Karpas-422 (cell line): ENCODE measurements at regions not wholly inside any gene's neighbourhood (a gene's known extent, or its start where the extent isn't known, plus 50 kb on each side); places are given as distances from the start of the nearest gene placed in this dataset.

Source experiments
- DNase-seq: peaks from one replicate; pipeline ENCODE4 v3.0.0-alpha.2; 2015
- H2AFZ ChIP-seq: fragments of 200-600 bp; sonication (generic); 2 replicates; pipeline ENCODE4 v1.6.1; 2014; ENCODE audit warnings: antibody characterized with exemption, low read length, mixed read lengths
- H3K27ac ChIP-seq: fragments of 200-600 bp; sonication (generic); 2 replicates; pipeline ENCODE4 v1.5.1; 2014; ENCODE audit warnings: mild to moderate bottlenecking, low read length, moderate library complexity
- H3K27me3 ChIP-seq: fragments of 200-600 bp; sonication (generic); 2 replicates; pipeline ENCODE4 v1.6.1; 2014; ENCODE audit warnings: low read length, mixed read lengths
- H3K36me3 ChIP-seq: fragments of 200-600 bp; sonication (generic); 2 replicates; pipeline ENCODE4 v1.6.1; 2014; ENCODE audit warnings: low read length, mixed read lengths; ENCODE audit not compliant: insufficient read depth
- H3K4me1 ChIP-seq: fragments of 200-600 bp; sonication (generic); 2 replicates; pipeline ENCODE4 v1.6.1; 2014; ENCODE audit warnings: mild to moderate bottlenecking, low read length, mixed read lengths
- H3K4me2 ChIP-seq: fragments of 200-600 bp; sonication (generic); 2 replicates; pipeline ENCODE4 v1.6.1; 2014; ENCODE audit warnings: low read length, low read depth, mild to moderate bottlenecking; ENCODE audit not compliant: poor library complexity, severe bottlenecking
- H3K4me3 ChIP-seq: fragments of 200-600 bp; sonication (generic); 2 replicates; pipeline ENCODE4 v1.5.1; 2014; ENCODE audit warnings: mild to moderate bottlenecking, antibody characterized with exemption, low read length, mixed read lengths
- H3K79me2 ChIP-seq: fragments of 200-600 bp; sonication (generic); 2 replicates; pipeline ENCODE4 v1.6.1; 2014; ENCODE audit warnings: mild to moderate bottlenecking, low read length, mixed read lengths
- H3K9ac ChIP-seq: fragments of 200-600 bp; sonication (generic); 2 replicates; pipeline ENCODE4 v1.6.0; 2014; ENCODE audit warnings: low read length
- H3K9me2 ChIP-seq: fragments of 200-600 bp; sonication (generic), shearing (Covaris generic); replicated peaks from 2 replicates; pipeline ENCODE4 v1.6.0; 2014; ENCODE audit warnings: mild to moderate bottlenecking, low read length, moderate library complexity; ENCODE audit not compliant: insufficient read depth
- H3K9me3 ChIP-seq: fragments of 300-700, 200-600 bp; sonication (generic); 2 replicates; pipeline ENCODE4 v1.6.1; 2014; ENCODE audit warnings: low read length, mixed read lengths
- H4K20me1 ChIP-seq: fragments of 200-600 bp; sonication (generic); 2 replicates; pipeline ENCODE4 v1.6.1; 2014; ENCODE audit warnings: mild to moderate bottlenecking, antibody characterized with exemption, low read length, low read depth; ENCODE audit not compliant: insufficient read depth

DNA sequence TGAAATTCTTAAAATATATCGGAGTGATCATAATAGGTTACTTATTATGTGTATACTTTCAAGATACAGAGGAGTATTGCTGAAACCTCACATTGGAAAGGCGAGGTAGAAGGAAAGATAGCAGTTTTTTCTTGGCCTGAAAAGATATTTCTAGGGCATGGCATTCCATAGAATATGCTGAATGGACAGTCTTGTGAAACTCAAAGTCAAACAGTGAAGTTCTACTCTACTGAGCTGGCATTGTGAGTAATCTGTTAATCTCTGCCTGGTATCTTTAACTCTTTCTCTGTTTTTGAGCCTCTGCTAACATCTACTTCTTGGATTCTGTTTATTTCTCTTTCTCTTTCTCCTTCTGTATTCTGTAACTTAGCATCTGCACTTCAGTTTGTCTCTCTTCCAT lies 176.3 kb upstream of the ZBTB20 start:
- Histone ChIP-seq H2AFZ (no peak overlapping the region), H4K20me1 (no peaks in the 10 kb centered on the region), H3K79me2 (no peaks in the 10 kb centered on the region), H3K4me3 (no peak overlapping the region), H3K36me3 (no peaks in the 10 kb centered on the region), H3K27ac (no peak overlapping the region), H3K4me1 (no peaks in the 10 kb centered on the region), H3K9ac (no peak overlapping the region), H3K9me2 (no peaks in the 10 kb centered on the region; the same call in 1 of the 2 replicates), H3K4me2 (no peak overlapping the region), H3K9me3 (peaks cover 5% of the 10 kb centered on the region; the same call in 1 of the 2 replicates), H3K27me3 (no peaks in the 10 kb centered on the region)
- DNase-seq = no peak

DNA sequence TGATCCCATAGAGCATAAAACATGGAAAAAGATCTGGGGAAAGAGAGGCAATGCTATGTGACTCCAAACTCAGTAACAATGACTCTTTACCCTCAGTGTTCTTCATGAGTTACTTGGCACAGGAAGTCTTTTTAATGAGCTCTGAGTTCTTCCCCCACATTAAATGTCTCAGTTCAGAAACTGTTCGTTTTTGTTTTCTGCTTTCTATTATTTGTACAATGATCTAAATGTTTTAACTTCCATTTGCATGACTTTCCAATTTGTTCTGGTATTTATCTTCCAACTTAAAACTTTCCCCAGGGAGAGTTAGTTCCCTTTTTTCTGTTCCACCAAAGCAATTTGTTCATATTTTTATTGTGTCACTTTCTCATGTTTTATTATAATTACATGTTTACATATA lies 177.0 kb upstream of the ZBTB20 start:
- no peak for DNase-seq
- no peaks in the 10 kb centered on the region for H3K79me2 ChIP-seq
- no peak overlapping the region for H2AFZ ChIP-seq
- H3K9me3 ChIP-seq = peaks cover 5% of the 10 kb centered on the region; the same call in 1 of the 2 replicates
- H3K36me3 ChIP-seq = no peaks in the 10 kb centered on the region
- H3K4me3 ChIP-seq = no peak overlapping the region
- H3K9me2 ChIP-seq = no peaks in the 10 kb centered on the region; the same call in 1 of the 2 replicates
- H3K27me3 ChIP-seq = no peaks in the 10 kb centered on the region
- H3K4me2 ChIP-seq = no peak overlapping the region
- H3K27ac ChIP-seq = no peak overlapping the region
- no peaks in the 10 kb centered on the region for H3K4me1 ChIP-seq
- no peaks in the 10 kb centered on the region for H4K20me1 ChIP-seq
- no peak overlapping the region for H3K9ac ChIP-seq

DNA sequence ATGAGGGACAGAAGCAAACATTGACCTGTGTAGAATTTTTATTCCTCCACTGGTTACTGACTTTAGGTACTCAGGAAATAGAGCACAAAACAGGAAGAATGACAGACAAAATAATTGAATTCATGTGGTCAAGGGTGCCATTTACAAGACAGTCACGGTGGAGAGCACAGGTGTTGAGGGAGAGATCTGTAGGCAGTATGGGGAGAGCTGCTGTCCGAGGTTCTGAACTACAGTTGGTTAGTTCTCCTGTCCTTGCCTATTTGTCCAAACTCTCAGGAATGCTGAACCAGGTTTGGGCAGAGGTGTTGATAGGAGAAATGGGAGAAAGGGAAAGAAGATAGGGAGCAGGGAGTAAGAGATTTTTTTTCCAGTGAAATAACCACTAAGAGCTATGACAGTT lies 178.5 kb upstream of the ZBTB20 start:
- no peak overlapping the region for H3K27ac ChIP-seq
- H3K9ac ChIP-seq = no peak overlapping the region
- no peaks in the 10 kb centered on the region for H3K27me3 ChIP-seq
- H3K36me3 ChIP-seq = no peaks in the 10 kb centered on the region
- H3K79me2 ChIP-seq = no peaks in the 10 kb centered on the region
- peaks cover 5% of the 10 kb centered on the region; the same call in 1 of the 2 replicates for H3K9me3 ChIP-seq
- H3K4me2 ChIP-seq = no peak overlapping the region
- no peak overlapping the region for H3K4me3 ChIP-seq
- peak; percentile 47 for DNase-seq
- H4K20me1 ChIP-seq = no peaks in the 10 kb centered on the region
- no peak overlapping the region for H2AFZ ChIP-seq
- no peaks in the 10 kb centered on the region for H3K4me1 ChIP-seq
- no peaks in the 10 kb centered on the region; the same call in 1 of the 2 replicates for H3K9me2 ChIP-seq

DNA sequence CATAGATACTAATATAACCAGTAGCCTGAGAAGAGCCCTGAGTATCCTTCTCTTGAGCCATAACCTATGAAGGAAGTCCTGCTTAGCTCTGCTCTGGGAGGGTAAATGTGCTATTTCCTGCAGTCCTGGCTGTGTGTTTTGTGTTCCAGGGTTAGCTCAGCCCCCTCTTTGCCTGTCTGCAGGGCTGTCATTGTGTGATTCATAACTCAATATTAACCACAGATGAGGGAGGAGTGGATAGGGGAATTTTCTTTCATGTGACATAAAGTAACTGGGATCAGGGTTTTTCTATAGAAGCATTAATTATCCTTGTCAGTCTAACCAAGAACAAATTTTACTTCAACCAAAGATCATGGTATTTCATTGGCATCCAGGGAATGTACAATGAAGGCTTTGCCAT lies 183.3 kb upstream of the ZBTB20 start:
- Histone ChIP-seq H3K36me3 (no peaks in the 10 kb centered on the region), H3K4me3 (no peak overlapping the region), H3K4me2 (no peak overlapping the region), H3K79me2 (no peaks in the 10 kb centered on the region), H4K20me1 (no peaks in the 10 kb centered on the region), H3K27me3 (no peaks in the 10 kb centered on the region), H3K4me1 (no peaks in the 10 kb centered on the region), H3K9me2 (no peaks in the 10 kb centered on the region), H3K9ac (no peak overlapping the region), H3K9me3 (no peaks in the 10 kb centered on the region), H3K27ac (no peak overlapping the region), H2AFZ (no peak overlapping the region)
- no peak for DNase-seq

DNA sequence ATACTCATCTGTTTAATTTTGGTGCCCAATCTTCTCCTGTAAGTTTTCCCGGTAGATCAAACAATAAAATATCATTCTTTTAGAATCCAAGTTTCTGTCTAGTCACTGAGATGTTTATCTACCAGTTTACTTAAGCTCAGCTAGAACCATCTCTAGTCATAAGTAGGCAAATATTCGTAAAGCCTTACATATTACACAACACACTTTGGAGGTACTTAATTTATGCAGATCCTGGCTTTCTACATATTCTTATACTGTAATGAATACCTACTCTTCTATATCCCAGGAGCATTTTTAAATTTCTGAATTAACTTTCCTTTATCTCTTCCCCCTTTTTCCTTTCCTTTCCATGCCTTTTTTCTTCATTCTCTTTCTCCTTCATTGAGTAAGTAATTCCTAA lies 185.9 kb upstream of the ZBTB20 start:
- Histone ChIP-seq H4K20me1 (no peaks in the 10 kb centered on the region), H3K36me3 (no peaks in the 10 kb centered on the region), H2AFZ (no peak overlapping the region), H3K9ac (no peak overlapping the region), H3K4me1 (no peaks in the 10 kb centered on the region), H3K9me2 (no peaks in the 10 kb centered on the region), H3K9me3 (no peaks in the 10 kb centered on the region), H3K4me3 (no peak overlapping the region), H3K4me2 (no peak overlapping the region), H3K79me2 (no peaks in the 10 kb centered on the region), H3K27ac (no peak overlapping the region), H3K27me3 (no peaks in the 10 kb centered on the region)
- no peak for DNase-seq

DNA sequence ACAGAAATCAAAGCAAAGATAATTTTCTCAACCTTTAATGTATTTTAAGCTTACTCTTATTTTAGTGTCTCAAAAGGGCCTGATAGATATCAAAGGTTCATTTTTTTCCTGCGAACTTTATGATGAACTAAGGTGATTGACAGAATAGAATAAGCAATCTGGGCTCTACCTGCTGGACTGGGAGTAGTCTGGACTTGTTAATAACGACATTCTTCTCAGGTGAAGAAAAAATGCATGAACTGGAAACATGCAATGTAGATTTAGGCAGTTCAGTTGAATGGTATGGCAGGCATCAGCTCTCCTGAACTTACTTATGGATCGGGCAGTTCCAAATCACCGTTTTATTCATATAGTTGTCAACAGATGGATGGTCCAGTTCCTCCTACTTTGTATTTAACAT lies 189.7 kb upstream of the ZBTB20 start:
- Histone ChIP-seq H3K79me2 (no peaks in the 10 kb centered on the region), H3K9ac (no peak overlapping the region), H3K4me3 (no peak overlapping the region), H3K36me3 (no peaks in the 10 kb centered on the region), H3K27ac (no peak overlapping the region), H2AFZ (no peak overlapping the region), H3K27me3 (no peaks in the 10 kb centered on the region), H3K9me2 (no peaks in the 10 kb centered on the region), H3K4me1 (no peaks in the 10 kb centered on the region), H3K4me2 (no peak overlapping the region), H3K9me3 (no peaks in the 10 kb centered on the region), H4K20me1 (no peaks in the 10 kb centered on the region)
- DNase-seq = no peak

DNA sequence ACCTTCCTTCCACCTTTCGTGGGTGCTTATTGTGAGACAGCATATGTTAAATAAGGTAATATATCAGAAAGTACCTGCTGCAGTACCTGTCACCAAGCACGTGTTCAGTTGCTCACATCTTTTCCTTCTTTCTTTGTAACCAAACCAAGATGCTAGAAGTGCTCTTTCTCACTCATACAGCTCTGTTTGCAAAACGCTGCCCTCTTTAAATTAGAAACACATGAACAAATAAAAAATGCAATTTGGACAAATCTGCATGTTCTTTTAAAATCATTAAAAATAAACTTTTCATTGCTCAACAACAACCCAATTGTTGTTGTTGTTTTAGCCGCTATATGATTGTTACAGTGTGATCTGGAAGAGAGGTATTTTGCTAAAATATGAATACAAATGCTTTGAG lies 193.5 kb upstream of the ZBTB20 start:
- Histone ChIP-seq H3K9me3 (no peaks in the 10 kb centered on the region), H2AFZ (no peak overlapping the region), H4K20me1 (no peaks in the 10 kb centered on the region), H3K9ac (no peak overlapping the region), H3K79me2 (no peaks in the 10 kb centered on the region), H3K9me2 (no peaks in the 10 kb centered on the region), H3K27me3 (no peaks in the 10 kb centered on the region), H3K4me2 (no peak overlapping the region), H3K27ac (no peak overlapping the region), H3K4me3 (no peak overlapping the region), H3K36me3 (no peaks in the 10 kb centered on the region), H3K4me1 (no peaks in the 10 kb centered on the region)
- no peak for DNase-seq

DNA sequence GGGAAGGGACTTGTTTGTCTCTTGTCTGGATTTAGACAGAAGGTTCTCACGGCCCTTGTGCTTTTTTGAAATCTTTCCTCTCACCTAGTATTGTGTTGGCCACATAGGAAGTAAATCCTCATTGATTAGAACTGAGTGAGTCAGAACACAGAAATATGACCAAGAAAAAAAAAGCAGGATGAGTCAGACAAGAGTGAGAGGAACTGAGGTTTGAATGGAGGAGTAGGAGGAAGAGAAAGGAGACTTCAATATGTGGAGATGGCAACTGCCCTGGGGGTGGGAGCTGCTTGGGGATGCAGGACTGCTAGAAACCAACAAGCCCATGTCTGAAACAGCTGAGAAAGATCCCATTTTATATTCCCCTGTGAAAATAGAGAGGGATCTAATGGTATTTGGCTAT lies 194.1 kb upstream of the ZBTB20 start:
- Histone ChIP-seq H3K27me3 (no peaks in the 10 kb centered on the region), H3K79me2 (no peaks in the 10 kb centered on the region), H3K4me2 (no peak overlapping the region), H4K20me1 (no peaks in the 10 kb centered on the region), H3K4me1 (no peaks in the 10 kb centered on the region), H3K27ac (no peak overlapping the region), H3K9me2 (no peaks in the 10 kb centered on the region), H3K4me3 (no peak overlapping the region), H3K9ac (no peak overlapping the region), H3K36me3 (no peaks in the 10 kb centered on the region), H3K9me3 (no peaks in the 10 kb centered on the region), H2AFZ (no peak overlapping the region)
- DNase-seq = no peak

DNA sequence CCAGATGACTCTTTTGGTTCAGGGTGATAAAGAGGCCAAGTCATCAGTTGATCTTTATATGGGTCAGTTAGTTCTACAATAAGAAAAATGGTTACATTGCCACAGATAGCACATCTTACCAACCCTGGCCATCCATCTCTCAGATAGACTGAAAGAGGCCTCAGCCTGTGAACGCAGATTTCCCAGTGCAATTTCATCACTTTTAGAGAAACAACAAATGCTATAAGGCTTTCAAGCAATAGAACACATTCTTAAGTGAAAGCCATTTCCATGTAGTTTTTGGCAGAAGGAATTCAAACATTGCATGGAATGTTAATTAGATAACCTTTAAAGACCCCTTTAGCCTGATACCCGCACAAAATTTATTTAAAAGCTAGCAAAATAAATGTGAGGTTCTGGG lies 200.6 kb upstream of the ZBTB20 start:
- Histone ChIP-seq H3K27me3 (no peaks in the 10 kb centered on the region), H2AFZ (no peak overlapping the region), H3K4me1 (no peaks in the 10 kb centered on the region), H4K20me1 (no peaks in the 10 kb centered on the region), H3K27ac (no peak overlapping the region), H3K79me2 (no peaks in the 10 kb centered on the region), H3K9ac (no peak overlapping the region), H3K9me2 (no peaks in the 10 kb centered on the region; the same call in 1 of the 2 replicates), H3K9me3 (no peaks in the 10 kb centered on the region; the same call in 1 of the 2 replicates), H3K36me3 (no peaks in the 10 kb centered on the region), H3K4me2 (no peak overlapping the region), H3K4me3 (no peak overlapping the region)
- DNase-seq = no peak
